Lower leg skin (tissue), 3 donors: ENCODE measurements at regions not wholly inside any gene's neighbourhood (a gene's known extent, or its start where the extent isn't known, plus 50 kb on each side); places are given as distances from the start of the nearest gene placed in this dataset.

Experiments
- POLR2A ChIP-seq, 2 donors: fragments of 450-650 bp; IDR thresholded peaks; one replicate each; pipeline ENCODE4 v1.6.1; 2016 to 2017; ENCODE audit warnings: antibody characterized with exemption in 2 of 2, mild to moderate bottlenecking in 1 of 2, moderate library complexity in 1 of 2
- TF ChIP-seq, protein P1 (sequence below), 3 donors: fragments of 450-650 bp; IDR thresholded peaks; one replicate each; pipeline ENCODE4 v1.5.1; 2016; ENCODE audit warnings: antibody characterized with exemption in 3 of 3, mild to moderate bottlenecking in 3 of 3, moderate library complexity in 2 of 3

- TF ChIP-seq, protein P1, sequence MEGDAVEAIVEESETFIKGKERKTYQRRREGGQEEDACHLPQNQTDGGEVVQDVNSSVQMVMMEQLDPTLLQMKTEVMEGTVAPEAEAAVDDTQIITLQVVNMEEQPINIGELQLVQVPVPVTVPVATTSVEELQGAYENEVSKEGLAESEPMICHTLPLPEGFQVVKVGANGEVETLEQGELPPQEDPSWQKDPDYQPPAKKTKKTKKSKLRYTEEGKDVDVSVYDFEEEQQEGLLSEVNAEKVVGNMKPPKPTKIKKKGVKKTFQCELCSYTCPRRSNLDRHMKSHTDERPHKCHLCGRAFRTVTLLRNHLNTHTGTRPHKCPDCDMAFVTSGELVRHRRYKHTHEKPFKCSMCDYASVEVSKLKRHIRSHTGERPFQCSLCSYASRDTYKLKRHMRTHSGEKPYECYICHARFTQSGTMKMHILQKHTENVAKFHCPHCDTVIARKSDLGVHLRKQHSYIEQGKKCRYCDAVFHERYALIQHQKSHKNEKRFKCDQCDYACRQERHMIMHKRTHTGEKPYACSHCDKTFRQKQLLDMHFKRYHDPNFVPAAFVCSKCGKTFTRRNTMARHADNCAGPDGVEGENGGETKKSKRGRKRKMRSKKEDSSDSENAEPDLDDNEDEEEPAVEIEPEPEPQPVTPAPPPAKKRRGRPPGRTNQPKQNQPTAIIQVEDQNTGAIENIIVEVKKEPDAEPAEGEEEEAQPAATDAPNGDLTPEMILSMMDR (IDR thresholded peaks at IDR 0.05): no peak
- no peak for TF ChIP-seq POLR2A (IDR thresholded peaks at IDR 0.05)
These were observed 523.8 kb upstream of the FAT3 start for GRCh38 chr11:91700854-91701253.
